CD4-positive, alpha-beta T cell treated with Interleukin-10 for 1 hour (primary cell): ENCODE measurements at regions not wholly inside any gene's neighbourhood (a gene's known extent, or its start where the extent isn't known, plus 50 kb on each side); places are given as distances from the start of the nearest gene placed in this dataset.
"Not testable (repeated sequence)": the region's sequence is repeated elsewhere in the genome, so short reads cannot be mapped to it uniquely, and the experiment has no call there.

Experiments
- DNase-seq: peaks from one replicate; pipeline ENCODE4 v3.0.0-alpha.2; 2020

- no peak for DNase-seq
Measured at GRCh38 chr13:81597101-81597500, 1256.2 kb upstream of the SPRY2 start.

GRCh38 chr13:81596224-81596753 lies 1255.4 kb upstream of the SPRY2 start:
- DNase-seq = no peak

- no peak for DNase-seq
Measured at GRCh38 chr13:81591528-81592220, 1250.7 kb upstream of the SPRY2 start.

GRCh38 chr13:81582381-81582780 lies 1241.5 kb upstream of the SPRY2 start:
- DNase-seq = no peak

DNA sequence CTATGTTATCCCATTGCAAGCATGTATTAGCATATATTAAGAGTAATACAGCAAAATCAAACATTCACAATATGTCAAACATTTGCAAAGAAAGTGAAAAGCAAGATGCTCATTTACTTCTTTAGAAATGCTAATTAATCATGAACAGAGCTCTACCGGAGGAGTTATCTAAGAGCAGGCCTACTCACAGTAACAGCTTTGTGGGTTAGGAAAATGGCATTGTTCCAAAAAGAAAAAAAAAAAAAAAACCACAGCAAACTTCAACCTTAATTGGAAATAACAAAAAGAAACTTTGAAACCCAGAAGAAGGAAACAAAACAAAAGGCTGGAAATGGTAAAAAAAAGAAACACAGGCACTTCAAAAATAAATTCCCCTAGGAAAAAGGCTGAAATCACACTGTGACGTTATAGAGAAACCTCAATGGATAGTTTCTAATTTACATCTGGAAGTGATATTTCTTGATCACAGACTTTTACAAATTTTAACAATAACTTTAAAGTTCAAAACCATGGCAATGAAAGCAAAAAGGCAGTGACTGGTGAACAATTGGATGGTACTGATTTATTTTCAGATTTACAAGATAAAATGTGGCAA lies 1236.8 kb upstream of the SPRY2 start:
- DNase-seq = no peak

GRCh38 chr13:81568824-81569223 lies 1227.9 kb upstream of the SPRY2 start:
- DNase-seq = no peak

DNA sequence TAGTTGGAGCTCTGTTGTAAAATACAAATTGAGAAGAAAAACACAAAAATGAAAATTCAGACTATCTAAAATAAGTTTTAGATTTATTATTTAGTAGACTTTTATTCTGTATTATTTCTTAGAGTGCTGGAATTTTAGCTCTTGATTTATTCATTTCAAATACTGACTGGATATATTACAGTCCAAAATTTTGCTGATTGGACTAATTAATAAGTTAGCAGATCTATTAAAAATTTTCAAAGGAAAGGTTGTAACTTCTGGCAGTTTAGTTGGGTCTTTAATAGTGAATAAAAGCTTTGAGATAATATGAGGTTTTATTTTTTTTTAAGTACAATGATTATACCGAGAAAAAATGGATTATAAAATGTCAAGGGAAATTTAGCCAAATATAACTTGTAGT lies 1224.9 kb upstream of the SPRY2 start:
- DNase-seq = no peak

DNA sequence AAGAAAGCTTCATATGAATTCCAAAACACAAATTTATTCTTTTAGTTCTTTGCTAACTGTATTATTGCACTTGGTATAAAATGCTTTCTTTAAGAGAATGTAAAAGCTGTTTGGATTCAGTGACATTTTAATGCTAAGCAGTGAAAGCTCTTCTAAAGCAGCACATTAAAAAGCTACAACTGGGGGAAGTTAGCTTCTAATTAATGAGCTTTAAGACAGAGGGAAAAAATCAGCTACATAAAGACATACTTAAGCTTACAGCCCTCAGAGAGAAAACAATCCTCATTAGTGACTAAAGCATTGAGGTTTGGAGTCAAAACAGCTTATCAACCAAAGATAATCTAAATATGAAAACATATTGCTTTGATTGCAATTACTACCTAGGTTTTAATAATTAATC lies 1222.2 kb upstream of the SPRY2 start:
- no peak for DNase-seq

DNA sequence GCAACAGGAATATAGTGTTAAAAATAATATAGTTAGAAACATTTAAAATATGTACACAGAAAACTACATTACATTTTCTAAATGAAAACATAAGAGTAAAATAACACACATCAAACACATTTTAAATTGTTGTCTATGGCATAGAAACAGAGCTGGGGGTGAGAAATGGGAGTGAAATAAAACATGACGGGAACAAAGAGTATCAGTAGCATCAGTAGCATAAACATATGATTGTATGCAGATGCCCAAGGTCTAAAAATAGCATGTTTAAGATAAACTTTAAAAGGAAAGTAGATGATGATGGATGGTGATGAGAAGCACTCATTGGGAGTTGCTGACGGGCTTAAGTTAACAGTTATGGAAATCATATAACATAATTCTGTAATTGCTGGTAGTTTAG lies 1221.7 kb upstream of the SPRY2 start:
- no peak for DNase-seq

DNA sequence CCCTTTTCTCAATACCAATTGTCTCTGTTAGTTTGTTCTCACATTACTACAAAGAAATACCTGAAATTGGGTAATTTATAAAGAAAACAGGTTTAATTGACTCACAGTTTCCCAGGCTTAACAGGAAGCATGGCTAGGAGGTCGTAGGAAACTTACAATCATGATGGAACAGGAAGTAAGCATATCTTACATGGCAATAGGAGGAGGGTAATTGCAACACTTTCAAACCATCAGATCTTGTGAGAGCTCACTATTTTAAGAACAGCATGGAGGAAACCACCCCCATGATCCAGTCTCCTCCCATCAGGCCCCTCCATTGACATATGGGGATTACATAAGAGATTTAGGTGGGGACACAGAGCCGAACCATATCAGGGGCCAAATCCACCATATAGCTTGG lies 1210.1 kb upstream of the SPRY2 start:
- no peak for DNase-seq

GRCh38 chr13:81546294-81546693 lies 1205.4 kb upstream of the SPRY2 start:
- not testable (repeated sequence) for DNase-seq

DNA sequence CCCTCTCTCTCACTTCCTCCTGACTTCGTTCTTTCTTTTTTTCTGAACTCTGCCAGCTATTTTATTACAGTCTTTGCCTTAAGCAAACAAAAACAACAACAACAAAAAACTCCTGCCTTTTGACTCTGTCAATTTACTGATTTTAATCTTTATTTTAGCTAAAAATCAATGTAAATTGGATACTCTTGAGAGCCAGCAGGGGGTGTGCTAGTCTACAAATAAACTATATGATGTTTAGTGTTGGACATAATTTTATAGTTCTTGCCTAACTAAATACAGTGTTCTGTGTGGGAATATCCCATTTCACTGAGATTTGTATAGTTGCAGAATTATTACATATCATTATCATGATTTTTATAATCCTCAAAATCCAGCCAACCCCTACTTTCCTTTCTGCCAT lies 1199.9 kb upstream of the SPRY2 start:
- no peak for DNase-seq

GRCh38 chr13:81539643-81540150 lies 1198.8 kb upstream of the SPRY2 start:
- no peak for DNase-seq

- DNase-seq = no peak
Measured at GRCh38 chr13:81498969-81499368, 1158.0 kb upstream of the SPRY2 start.

DNA sequence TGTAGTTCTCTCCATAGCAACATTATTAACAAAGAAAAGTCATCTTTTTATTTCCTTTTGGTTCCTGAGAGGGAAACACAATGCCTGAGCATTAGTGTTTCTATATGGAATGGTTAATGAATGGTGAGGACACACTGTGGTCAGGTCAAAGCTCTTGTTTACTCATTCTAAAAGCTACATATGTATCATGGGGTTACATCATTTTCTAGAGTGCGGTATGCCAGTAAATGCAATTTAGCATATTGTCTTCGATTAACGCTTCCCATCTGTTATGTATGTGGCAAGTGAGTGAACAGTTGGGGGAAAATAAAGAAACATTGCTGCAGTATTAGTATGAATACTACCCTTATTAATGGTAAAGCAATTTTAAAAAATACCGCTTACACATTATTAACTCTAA lies 1152.2 kb upstream of the SPRY2 start:
- DNase-seq = no peak

DNA sequence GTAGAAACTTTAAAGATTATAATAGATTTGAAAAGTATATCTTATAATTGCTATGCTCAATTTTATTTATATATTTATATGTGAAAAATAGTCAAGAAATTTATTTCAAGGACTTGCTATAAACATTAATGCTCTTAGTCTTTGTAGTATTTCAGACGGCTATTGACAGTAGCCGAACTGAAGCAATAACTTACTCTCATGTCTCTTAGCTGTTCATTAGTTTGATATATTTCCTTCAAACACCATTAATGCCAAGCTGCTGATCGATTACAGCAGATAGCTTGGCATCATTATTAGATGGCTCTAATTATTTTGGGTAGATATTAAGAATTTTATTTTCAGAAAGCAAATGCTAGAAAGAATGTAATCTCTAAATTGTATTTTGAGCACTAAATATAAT lies 1151.5 kb upstream of the SPRY2 start:
- DNase-seq = no peak

GRCh38 chr13:81488021-81488420 lies 1147.1 kb upstream of the SPRY2 start:
- no peak for DNase-seq

- DNase-seq = no peak
Measured at GRCh38 chr13:81487151-81487550, 1146.2 kb upstream of the SPRY2 start.

- no peak for DNase-seq
Measured at GRCh38 chr13:81480634-81481033, 1139.7 kb upstream of the SPRY2 start.

DNA sequence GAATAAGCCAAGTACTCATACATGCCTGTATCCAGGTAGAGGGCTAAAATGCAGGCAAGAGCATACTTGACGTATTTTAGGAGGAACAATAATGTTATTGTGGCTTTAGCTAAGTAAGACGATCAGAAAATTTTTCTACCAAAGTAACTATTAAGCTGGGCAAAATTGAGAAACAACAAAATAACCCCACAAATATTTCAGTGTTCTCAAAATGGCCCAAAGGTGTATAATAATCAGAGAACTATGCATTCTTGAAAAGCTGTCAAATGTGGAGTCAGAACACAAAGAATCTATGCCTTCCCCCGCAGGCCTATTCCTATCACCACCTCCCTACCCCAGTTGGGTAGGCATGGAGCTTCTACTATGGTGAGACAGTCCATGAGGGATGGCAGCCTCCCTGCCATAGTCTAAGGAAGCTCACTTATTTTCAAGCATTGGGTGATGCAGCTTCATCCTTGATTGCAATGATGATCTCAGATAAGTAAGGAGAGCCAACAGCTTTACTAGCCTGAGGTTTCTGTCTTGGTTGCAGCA lies 1132.5 kb upstream of the SPRY2 start:
- no peak for DNase-seq

GRCh38 chr13:81458170-81458569 lies 1117.2 kb upstream of the SPRY2 start:
- no peak for DNase-seq

GRCh38 chr13:81446441-81446840 lies 1105.5 kb upstream of the SPRY2 start:
- DNase-seq = no peak

- no peak for DNase-seq
Measured at GRCh38 chr13:81442904-81443303, 1102.0 kb upstream of the SPRY2 start.

DNA sequence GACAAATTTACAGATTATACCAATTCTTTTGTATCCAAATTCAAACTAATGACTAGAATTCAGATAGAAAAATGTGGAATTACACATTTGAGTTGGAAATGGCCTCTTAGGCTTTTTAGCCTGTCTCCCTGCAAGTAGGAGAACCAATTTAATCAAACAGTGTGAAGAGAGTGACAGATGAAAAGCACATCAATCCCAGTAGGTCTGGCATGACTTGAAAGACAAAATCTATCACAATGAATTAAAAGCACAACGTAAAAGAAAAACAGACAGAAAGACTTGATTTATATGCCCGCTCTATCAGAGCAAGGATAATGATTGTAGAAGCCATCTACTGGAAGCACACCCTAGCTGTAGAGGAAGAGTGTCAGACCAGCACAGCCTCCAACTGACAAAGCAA lies 1084.4 kb upstream of the SPRY2 start:
- DNase-seq = no peak
